ENCODE measurements at regions not wholly inside any gene's neighbourhood (a gene's known extent, or its start where the extent isn't known, plus 50 kb on each side); places are given as distances from the start of the nearest gene placed in this dataset.

GRCh38 chr3:87147562-87147961 lies 79.5 kb upstream of the CHMP2B start:
- Histone ChIP-seq H3K9ac (ENCODE audit: low read depth in 1 of 2, low read length in 2 of 2) (no peak overlapping the region), H3K4me1 (ENCODE audit: control insufficient read depth in 2 of 2, insufficient read depth in 2 of 2, low read length in 2 of 2) (no peaks in the 10 kb centered on the region), H3K36me3 (ENCODE audit: control insufficient read depth in 2 of 2, insufficient read depth in 2 of 2, low read length in 2 of 2) (no peaks in the 10 kb centered on the region), H3K4me3 (ENCODE audit: low read length in 2 of 2) (no peak overlapping the region), H3K27ac (ENCODE audit: low read depth in 2 of 2, low read length in 2 of 2) (no peak overlapping the region), H3K9me3 (ENCODE audit: control insufficient read depth in 2 of 2, low read length in 2 of 2) (no peaks in the 10 kb centered on the region), H3K27me3 (ENCODE audit: control insufficient read depth in 2 of 2, insufficient read depth in 2 of 2, low read length in 2 of 2) (no peaks in the 10 kb centered on the region)

GRCh38 chr3:87145553-87145952 lies 81.6 kb upstream of the CHMP2B start:
- H3K4me3 ChIP-seq (ENCODE audit: low read length in 2 of 2) = no peak overlapping the region
- H3K9me3 ChIP-seq (ENCODE audit: control insufficient read depth in 2 of 2, low read length in 2 of 2) = peaks cover 0 to 2% of the 10 kb centered on the region in 2 donors
- no peak overlapping the region for H3K27ac ChIP-seq (ENCODE audit: low read depth in 2 of 2, low read length in 2 of 2)
- H3K9ac ChIP-seq (ENCODE audit: low read depth in 1 of 2, low read length in 2 of 2) = no peak overlapping the region
- H3K36me3 ChIP-seq (ENCODE audit: control insufficient read depth in 2 of 2, insufficient read depth in 2 of 2, low read length in 2 of 2) = no peaks in the 10 kb centered on the region
- no peaks in the 10 kb centered on the region for H3K4me1 ChIP-seq (ENCODE audit: control insufficient read depth in 2 of 2, insufficient read depth in 2 of 2, low read length in 2 of 2)
- no peaks in the 10 kb centered on the region for H3K27me3 ChIP-seq (ENCODE audit: control insufficient read depth in 2 of 2, insufficient read depth in 2 of 2, low read length in 2 of 2)

- no peak overlapping the region for H3K9ac ChIP-seq (ENCODE audit: low read depth in 1 of 2, low read length in 2 of 2)
- no peaks in the 10 kb centered on the region for H3K4me1 ChIP-seq (ENCODE audit: control insufficient read depth in 2 of 2, insufficient read depth in 2 of 2, low read length in 2 of 2)
- H3K36me3 ChIP-seq (ENCODE audit: control insufficient read depth in 2 of 2, insufficient read depth in 2 of 2, low read length in 2 of 2) = no peaks in the 10 kb centered on the region
- no peaks in the 10 kb centered on the region for H3K27me3 ChIP-seq (ENCODE audit: control insufficient read depth in 2 of 2, insufficient read depth in 2 of 2, low read length in 2 of 2)
- H3K4me3 ChIP-seq (ENCODE audit: low read length in 2 of 2) = no peak overlapping the region
- no peak overlapping the region for H3K27ac ChIP-seq (ENCODE audit: low read depth in 2 of 2, low read length in 2 of 2)
- no peaks in the 10 kb centered on the region for H3K9me3 ChIP-seq (ENCODE audit: control insufficient read depth in 2 of 2, low read length in 2 of 2)
These were observed 91.0 kb upstream of the CHMP2B start for GRCh38 chr3:87136066-87136596.

DNA sequence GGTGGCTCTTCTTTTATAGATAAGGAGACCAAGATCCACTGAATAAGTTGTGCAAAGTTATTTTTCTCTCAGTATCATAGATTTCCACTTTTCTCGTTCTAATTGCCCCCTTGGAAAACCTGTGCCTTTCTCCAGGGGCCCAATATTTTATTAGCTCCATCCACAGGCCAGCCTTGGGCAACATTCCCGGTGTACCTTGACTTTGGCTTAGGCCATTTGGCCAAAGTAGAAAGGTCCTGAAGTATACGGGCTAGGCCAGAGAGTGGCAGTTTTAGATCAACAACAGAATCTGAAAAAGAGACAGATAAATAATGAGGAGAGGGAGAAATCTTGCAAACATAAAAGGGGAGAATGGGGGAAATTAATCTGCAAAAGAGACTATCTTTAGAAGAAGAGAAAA lies 91.7 kb upstream of the CHMP2B start:
- Histone ChIP-seq H3K27ac (ENCODE audit: low read depth in 2 of 2, low read length in 2 of 2) (no peak overlapping the region), H3K27me3 (ENCODE audit: control insufficient read depth in 2 of 2, insufficient read depth in 2 of 2, low read length in 2 of 2) (no peaks in the 10 kb centered on the region), H3K9ac (ENCODE audit: low read depth in 1 of 2, low read length in 2 of 2) (no peak overlapping the region), H3K4me1 (ENCODE audit: control insufficient read depth in 2 of 2, insufficient read depth in 2 of 2, low read length in 2 of 2) (no peaks in the 10 kb centered on the region), H3K36me3 (ENCODE audit: control insufficient read depth in 2 of 2, insufficient read depth in 2 of 2, low read length in 2 of 2) (no peaks in the 10 kb centered on the region), H3K4me3 (ENCODE audit: low read length in 2 of 2) (no peak overlapping the region), H3K9me3 (ENCODE audit: control insufficient read depth in 2 of 2, low read length in 2 of 2) (no peaks in the 10 kb centered on the region)

DNA sequence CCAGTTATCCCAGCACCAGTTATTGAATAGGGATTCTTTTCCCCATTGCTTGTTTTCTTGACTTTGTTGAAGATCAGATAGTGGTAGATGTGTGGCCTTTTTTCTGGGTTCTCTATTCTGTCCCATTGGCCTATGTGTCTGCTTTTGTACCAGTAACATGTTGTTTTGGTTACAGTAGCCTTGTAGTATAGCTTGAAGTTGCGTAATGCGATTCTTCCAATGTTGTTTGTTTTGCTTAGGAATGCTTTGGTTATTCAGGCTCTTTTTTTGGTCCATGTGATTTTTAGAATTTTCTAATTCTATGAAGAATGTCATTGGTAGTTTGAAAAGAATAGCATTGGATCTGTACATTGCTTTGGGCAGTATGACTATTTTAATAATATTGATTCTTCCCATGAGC lies 94.3 kb upstream of the CHMP2B start:
- Histone ChIP-seq H3K4me1 (ENCODE audit: control insufficient read depth in 2 of 2, insufficient read depth in 2 of 2, low read length in 2 of 2) (no peaks in the 10 kb centered on the region), H3K36me3 (ENCODE audit: control insufficient read depth in 2 of 2, insufficient read depth in 2 of 2, low read length in 2 of 2) (no peaks in the 10 kb centered on the region), H3K27me3 (ENCODE audit: control insufficient read depth in 2 of 2, insufficient read depth in 2 of 2, low read length in 2 of 2) (no peaks in the 10 kb centered on the region), H3K9ac (ENCODE audit: low read depth in 1 of 2, low read length in 2 of 2) (no peak overlapping the region), H3K4me3 (ENCODE audit: low read length in 2 of 2) (no peak overlapping the region), H3K9me3 (ENCODE audit: control insufficient read depth in 2 of 2, low read length in 2 of 2) (no peaks in the 10 kb centered on the region), H3K27ac (ENCODE audit: low read depth in 2 of 2, low read length in 2 of 2) (no peak overlapping the region)

- no peak overlapping the region for H3K27ac ChIP-seq (ENCODE audit: low read depth in 2 of 2, low read length in 2 of 2)
- H3K9ac ChIP-seq (ENCODE audit: low read depth in 1 of 2, low read length in 2 of 2) = no peak overlapping the region
- H3K4me1 ChIP-seq (ENCODE audit: control insufficient read depth in 2 of 2, insufficient read depth in 2 of 2, low read length in 2 of 2) = no peaks in the 10 kb centered on the region
- H3K4me3 ChIP-seq (ENCODE audit: low read length in 2 of 2) = no peak overlapping the region
- no peaks in the 10 kb centered on the region for H3K36me3 ChIP-seq (ENCODE audit: control insufficient read depth in 2 of 2, insufficient read depth in 2 of 2, low read length in 2 of 2)
- no peaks in the 10 kb centered on the region for H3K9me3 ChIP-seq (ENCODE audit: control insufficient read depth in 2 of 2, low read length in 2 of 2)
- no peaks in the 10 kb centered on the region for H3K27me3 ChIP-seq (ENCODE audit: control insufficient read depth in 2 of 2, insufficient read depth in 2 of 2, low read length in 2 of 2)
These were observed 99.1 kb upstream of the CHMP2B start for GRCh38 chr3:87128006-87128405.

DNA sequence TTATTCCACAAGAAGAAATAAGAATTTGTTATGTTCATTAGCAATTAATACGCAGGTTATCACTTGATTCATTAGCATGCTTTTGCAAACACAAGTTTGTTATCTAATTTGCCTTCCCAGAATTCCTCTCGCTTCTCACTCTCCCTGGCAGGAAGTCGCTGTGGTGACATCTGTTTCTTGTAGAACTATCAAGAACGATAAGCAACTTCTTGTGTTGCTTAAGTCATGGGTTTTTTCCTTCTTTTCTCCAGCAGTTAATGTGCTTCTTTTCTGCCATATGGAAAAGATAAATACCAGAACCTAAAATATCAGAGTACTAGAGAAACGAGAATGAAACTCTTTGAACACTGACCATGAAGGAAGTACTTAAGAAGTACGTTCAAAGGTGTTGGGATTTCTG lies 99.8 kb upstream of the CHMP2B start:
- H3K4me1 ChIP-seq (ENCODE audit: control insufficient read depth in 2 of 2, insufficient read depth in 2 of 2, low read length in 2 of 2) = no peaks in the 10 kb centered on the region
- H3K9me3 ChIP-seq (ENCODE audit: control insufficient read depth in 2 of 2, low read length in 2 of 2) = no peaks in the 10 kb centered on the region
- H3K4me3 ChIP-seq (ENCODE audit: low read length in 2 of 2) = no peak overlapping the region
- H3K9ac ChIP-seq (ENCODE audit: low read depth in 1 of 2, low read length in 2 of 2) = no peak overlapping the region
- H3K36me3 ChIP-seq (ENCODE audit: control insufficient read depth in 2 of 2, insufficient read depth in 2 of 2, low read length in 2 of 2) = no peaks in the 10 kb centered on the region
- H3K27me3 ChIP-seq (ENCODE audit: control insufficient read depth in 2 of 2, insufficient read depth in 2 of 2, low read length in 2 of 2) = no peaks in the 10 kb centered on the region
- H3K27ac ChIP-seq (ENCODE audit: low read depth in 2 of 2, low read length in 2 of 2) = no peak overlapping the region

- Histone ChIP-seq H3K9ac (ENCODE audit: low read depth in 1 of 2, low read length in 2 of 2) (no peak overlapping the region), H3K9me3 (ENCODE audit: control insufficient read depth in 2 of 2, low read length in 2 of 2) (no peaks in the 10 kb centered on the region), H3K36me3 (ENCODE audit: control insufficient read depth in 2 of 2, insufficient read depth in 2 of 2, low read length in 2 of 2) (no peaks in the 10 kb centered on the region), H3K4me1 (ENCODE audit: control insufficient read depth in 2 of 2, insufficient read depth in 2 of 2, low read length in 2 of 2) (no peaks in the 10 kb centered on the region), H3K27ac (ENCODE audit: low read depth in 2 of 2, low read length in 2 of 2) (no peak overlapping the region), H3K27me3 (ENCODE audit: control insufficient read depth in 2 of 2, insufficient read depth in 2 of 2, low read length in 2 of 2) (no peaks in the 10 kb centered on the region), H3K4me3 (ENCODE audit: low read length in 2 of 2) (no peak overlapping the region)
These were observed 100.8 kb upstream of the CHMP2B start for GRCh38 chr3:87126321-87126720.

DNA sequence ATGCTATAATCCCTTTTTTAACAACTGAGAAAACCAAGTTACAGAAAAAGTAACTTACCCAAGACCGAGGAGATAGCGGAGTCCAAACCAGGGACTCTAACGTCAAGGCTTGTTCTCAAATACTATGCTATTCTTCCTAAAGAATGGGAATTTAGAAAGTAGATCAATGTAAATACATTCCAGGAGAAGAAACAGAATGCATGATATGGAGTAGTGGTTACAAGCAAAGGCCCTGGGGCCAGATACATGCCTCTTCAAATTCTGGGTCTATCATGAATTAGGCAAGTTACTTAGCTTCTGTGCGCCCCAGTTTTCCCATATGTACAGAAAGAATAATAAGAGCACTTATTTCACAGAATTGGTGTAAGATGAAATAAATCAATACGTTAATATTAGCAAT lies 102.0 kb upstream of the CHMP2B start:
- no peaks in the 10 kb centered on the region for H3K27me3 ChIP-seq (ENCODE audit: control insufficient read depth in 2 of 2, insufficient read depth in 2 of 2, low read length in 2 of 2)
- H3K27ac ChIP-seq (ENCODE audit: low read depth in 2 of 2, low read length in 2 of 2) = no peak overlapping the region
- H3K9ac ChIP-seq (ENCODE audit: low read depth in 1 of 2, low read length in 2 of 2) = no peak overlapping the region
- H3K4me3 ChIP-seq (ENCODE audit: low read length in 2 of 2) = no peak overlapping the region
- H3K36me3 ChIP-seq (ENCODE audit: control insufficient read depth in 2 of 2, insufficient read depth in 2 of 2, low read length in 2 of 2) = no peaks in the 10 kb centered on the region
- no peaks in the 10 kb centered on the region for H3K4me1 ChIP-seq (ENCODE audit: control insufficient read depth in 2 of 2, insufficient read depth in 2 of 2, low read length in 2 of 2)
- H3K9me3 ChIP-seq (ENCODE audit: control insufficient read depth in 2 of 2, low read length in 2 of 2) = no peaks in the 10 kb centered on the region

DNA sequence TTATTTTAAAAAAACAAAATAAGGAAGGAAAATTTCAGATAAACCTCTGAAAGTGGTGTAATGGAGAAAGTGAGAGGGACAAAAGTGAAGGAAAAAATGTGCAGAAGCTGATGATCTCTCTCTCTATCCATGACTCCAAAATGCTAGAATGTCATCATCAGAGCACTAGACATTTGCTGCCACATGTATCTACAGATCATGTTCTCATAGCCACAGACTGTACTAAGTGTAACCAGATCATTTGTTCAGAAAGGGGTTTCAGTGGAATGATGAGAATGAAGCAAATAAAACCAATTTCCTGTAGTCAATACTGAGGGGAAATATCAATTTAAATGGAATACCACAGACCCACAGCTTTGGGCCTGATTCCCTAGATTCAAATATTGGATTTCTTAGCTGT lies 104.3 kb upstream of the CHMP2B start:
- Histone ChIP-seq H3K27me3 (ENCODE audit: control insufficient read depth in 2 of 2, insufficient read depth in 2 of 2, low read length in 2 of 2) (no peaks in the 10 kb centered on the region), H3K36me3 (ENCODE audit: control insufficient read depth in 2 of 2, insufficient read depth in 2 of 2, low read length in 2 of 2) (no peaks in the 10 kb centered on the region), H3K9me3 (ENCODE audit: control insufficient read depth in 2 of 2, low read length in 2 of 2) (no peaks in the 10 kb centered on the region), H3K27ac (ENCODE audit: low read depth in 2 of 2, low read length in 2 of 2) (no peak overlapping the region), H3K9ac (ENCODE audit: low read depth in 1 of 2, low read length in 2 of 2) (no peak overlapping the region), H3K4me1 (ENCODE audit: control insufficient read depth in 2 of 2, insufficient read depth in 2 of 2, low read length in 2 of 2) (no peaks in the 10 kb centered on the region), H3K4me3 (ENCODE audit: low read length in 2 of 2) (no peak overlapping the region)

DNA sequence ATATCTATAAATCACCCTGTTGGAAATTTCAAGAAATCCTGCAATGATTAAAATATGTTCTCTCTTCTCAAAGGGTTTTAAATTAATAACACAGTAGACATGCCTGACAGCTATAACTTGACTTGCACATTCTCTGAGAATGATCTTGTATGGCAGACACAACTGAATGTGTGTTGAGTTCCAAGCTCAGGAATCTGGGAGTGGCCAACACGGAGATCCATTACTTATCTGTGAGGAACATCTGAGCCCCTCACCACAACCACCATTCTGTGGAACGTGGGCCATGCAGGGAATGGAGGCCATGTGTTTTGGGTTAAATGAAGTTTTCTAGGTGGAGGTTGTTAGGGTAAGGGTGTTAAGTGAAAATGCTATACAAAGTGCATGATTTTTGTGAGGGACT lies 105.3 kb upstream of the CHMP2B start:
- Histone ChIP-seq H3K9ac (ENCODE audit: low read depth in 1 of 2, low read length in 2 of 2) (no peak overlapping the region), H3K27me3 (ENCODE audit: control insufficient read depth in 2 of 2, insufficient read depth in 2 of 2, low read length in 2 of 2) (no peaks in the 10 kb centered on the region), H3K9me3 (ENCODE audit: control insufficient read depth in 2 of 2, low read length in 2 of 2) (no peaks in the 10 kb centered on the region), H3K4me1 (ENCODE audit: control insufficient read depth in 2 of 2, insufficient read depth in 2 of 2, low read length in 2 of 2) (no peaks in the 10 kb centered on the region), H3K27ac (ENCODE audit: low read depth in 2 of 2, low read length in 2 of 2) (no peak overlapping the region), H3K4me3 (ENCODE audit: low read length in 2 of 2) (no peak overlapping the region), H3K36me3 (ENCODE audit: control insufficient read depth in 2 of 2, insufficient read depth in 2 of 2, low read length in 2 of 2) (no peaks in the 10 kb centered on the region)

Measured in mucosa of rectum (tissue), 2 donors.